ENCODE measurements at regions not wholly inside any gene's neighbourhood (a gene's known extent, or its start where the extent isn't known, plus 50 kb on each side); places are given as distances from the start of the nearest gene placed in this dataset.
"Not testable (repeated sequence)": the region's sequence is repeated elsewhere in the genome, so short reads cannot be mapped to it uniquely, and the experiment has no call there.

DNA sequence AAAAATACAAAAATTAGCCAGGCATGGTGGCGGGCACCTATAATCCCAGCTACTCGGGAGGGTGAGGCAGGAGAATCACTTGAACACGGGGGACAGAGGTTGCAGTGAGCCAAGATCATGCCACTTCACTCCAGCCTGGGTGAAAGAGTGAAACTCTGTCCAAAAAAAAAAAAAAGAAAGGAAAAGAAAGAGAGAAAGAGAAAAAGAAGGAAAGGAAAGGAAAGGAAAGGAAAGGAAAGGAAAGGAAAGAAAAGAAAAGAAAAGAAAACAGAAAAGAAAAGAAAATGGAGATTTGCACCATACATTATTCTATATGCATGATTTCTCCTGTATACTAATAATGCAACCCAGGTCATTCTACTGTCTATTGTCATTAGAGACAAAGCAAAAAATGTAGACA is 421.5 kb downstream of the PCDH19 start:
- FAIRE-seq; H3K9me3 ChIP-seq; H3K4me3 ChIP-seq; H3K27ac ChIP-seq; POLR2A ChIA-PET; CTCF ChIA-PET; ATAC-seq; DNase-seq (ENCODE audit: low read depth in 1 of 2, low spot score in 1 of 2); H3K4me2 ChIP-seq; H3K4me1 ChIP-seq: not testable (repeated sequence)
- WGBS (ENCODE audit: missing lambda C conversion rate): 0% methylated on average over 3 of the region's 3 CpGs

DNA sequence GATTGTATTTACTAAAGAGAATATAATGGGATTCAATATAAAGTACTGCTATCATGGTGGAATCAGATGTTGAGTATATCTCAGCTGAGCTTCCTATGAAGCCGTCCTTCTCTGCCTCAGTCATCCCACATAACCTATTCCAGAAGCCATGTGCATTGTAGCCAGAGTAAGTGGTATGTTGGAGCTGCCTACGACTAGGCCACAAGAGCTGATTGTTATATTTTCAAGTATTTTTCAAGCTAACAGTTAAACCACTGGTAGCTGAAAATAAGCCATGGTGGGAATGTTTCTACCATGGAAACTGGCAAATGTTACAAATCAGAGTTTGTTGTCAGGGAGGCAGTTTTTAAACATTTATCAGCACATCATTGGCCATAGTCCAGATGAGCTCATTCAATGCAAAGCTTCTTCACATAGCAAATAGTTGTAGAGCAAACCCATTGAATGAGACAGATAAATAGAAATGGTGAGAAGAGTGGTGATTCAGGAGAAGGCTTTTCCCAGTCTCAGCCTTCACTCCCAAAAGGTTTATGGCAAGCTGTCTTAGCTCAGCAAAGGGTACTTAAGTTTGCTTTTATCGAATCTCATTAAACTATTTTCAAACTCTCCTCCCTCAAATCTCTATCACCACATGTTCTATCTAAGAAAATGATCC is 436.4 kb downstream of the PCDH19 start:
- ATAC-seq (no peak), FAIRE-seq (no peak), DNase-seq (ENCODE audit: low read depth in 1 of 2, low spot score in 1 of 2) (no peak)
- H3K4me2 ChIP-seq: no peak overlapping the region
- CTCF ChIA-PET: no interaction called here
- WGBS (ENCODE audit: missing lambda C conversion rate): 1% methylated on average over 3 of the region's 3 CpGs
- TF ChIP-seq CHD2 (IDR thresholded peaks at IDR 0.05; ENCODE audit: low read length, partially characterized antibody): no peak
- TF ChIP-seq ZSCAN20 (CRISPR knock-in tag; IDR thresholded peaks at IDR 0.05): no peak
- no peak for TF ChIP-seq JUNB (IDR thresholded peaks at IDR 0.05)
- no peak for TF ChIP-seq HOXA7 (CRISPR knock-in tag; IDR thresholded peaks at IDR 0.05)
- TF ChIP-seq RNF2 (IDR thresholded peaks at IDR 0.05; ENCODE audit: borderline replicate concordance, low read depth): no peak
- TF ChIP-seq RFX5 (IDR thresholded peaks at IDR 0.05): no peak
- no peak for TF ChIP-seq PHF8 (IDR thresholded peaks at IDR 0.05; ENCODE audit: borderline replicate concordance, low read depth)
- no peak for TF ChIP-seq HEYL (CRISPR knock-in tag; IDR thresholded peaks at IDR 0.05)
- no peak for TF ChIP-seq CHD4 (IDR thresholded peaks at IDR 0.05; ENCODE audit: borderline replicate concordance)
- TF ChIP-seq RARB (CRISPR knock-in tag; IDR thresholded peaks at IDR 0.05): no peak
- no peak for TF ChIP-seq ZFP36 (IDR thresholded peaks at IDR 0.05; ENCODE audit: borderline replicate concordance, partially characterized antibody)
- no peak for TF ChIP-seq CBX2 (IDR thresholded peaks at IDR 0.05; ENCODE audit: borderline replicate concordance, low read depth)
- TF ChIP-seq, protein P1, sequence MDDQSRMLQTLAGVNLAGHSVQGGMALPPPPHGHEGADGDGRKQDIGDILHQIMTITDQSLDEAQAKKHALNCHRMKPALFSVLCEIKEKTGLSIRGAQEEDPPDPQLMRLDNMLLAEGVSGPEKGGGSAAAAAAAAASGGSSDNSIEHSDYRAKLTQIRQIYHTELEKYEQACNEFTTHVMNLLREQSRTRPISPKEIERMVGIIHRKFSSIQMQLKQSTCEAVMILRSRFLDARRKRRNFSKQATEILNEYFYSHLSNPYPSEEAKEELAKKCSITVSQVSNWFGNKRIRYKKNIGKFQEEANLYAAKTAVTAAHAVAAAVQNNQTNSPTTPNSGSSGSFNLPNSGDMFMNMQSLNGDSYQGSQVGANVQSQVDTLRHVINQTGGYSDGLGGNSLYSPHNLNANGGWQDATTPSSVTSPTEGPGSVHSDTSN (IDR thresholded peaks at IDR 0.05): no peak
- TF ChIP-seq EHMT2 (IDR thresholded peaks at IDR 0.05; ENCODE audit: low read depth): no peak
- TF ChIP-seq POLR2AphosphoS2 (conservative IDR thresholded peaks at IDR 0.05; ENCODE audit: low read length): no peak
- no peak for TF ChIP-seq ELK1 (IDR thresholded peaks at IDR 0.05; ENCODE audit: low read depth, low read length)
- no peak for TF ChIP-seq POLR2A (IDR thresholded peaks at IDR 0.05; ENCODE audit: low read length)
- TF ChIP-seq, protein P2, sequence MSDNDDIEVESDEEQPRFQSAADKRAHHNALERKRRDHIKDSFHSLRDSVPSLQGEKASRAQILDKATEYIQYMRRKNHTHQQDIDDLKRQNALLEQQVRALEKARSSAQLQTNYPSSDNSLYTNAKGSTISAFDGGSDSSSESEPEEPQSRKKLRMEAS (IDR thresholded peaks at IDR 0.05): no peak
- no peaks in the 10 kb centered on the region for H3K9me3 ChIP-seq
- H3K27ac ChIP-seq: no peak overlapping the region
- POLR2A ChIA-PET: no interaction called here
- no peak overlapping the region for H3K4me3 ChIP-seq
- no peaks in the 10 kb centered on the region for H3K4me1 ChIP-seq

- Histone ChIP-seq H3K4me1 (no peaks in the 10 kb centered on the region), H3K27ac (no peak overlapping the region), H3K4me2 (no peak overlapping the region), H3K9me3 (no peaks in the 10 kb centered on the region), H3K4me3 (no peak overlapping the region)
- ChIA-PET POLR2A (no interaction called here), CTCF (no interaction called here)
- TF ChIP-seq PHF8 (IDR thresholded peaks at IDR 0.05; ENCODE audit: borderline replicate concordance, low read depth): no peak
- no peak for TF ChIP-seq RAD21 (conservative IDR thresholded peaks at IDR 0.05 in 1 of 2, IDR thresholded peaks at IDR 0.05 in 1 of 2)
- TF ChIP-seq NPAS2 (CRISPR knock-in tag; IDR thresholded peaks at IDR 0.05; ENCODE audit: borderline replicate concordance): no peak
- TF ChIP-seq HES2 (IDR thresholded peaks at IDR 0.05): no peak
- TF ChIP-seq CEBPB (IDR thresholded peaks at IDR 0.05): no peak
- TF ChIP-seq JUNB (IDR thresholded peaks at IDR 0.05): no peak
- TF ChIP-seq HEYL (CRISPR knock-in tag; IDR thresholded peaks at IDR 0.05): no peak
- no peak for TF ChIP-seq POLR2AphosphoS2 (conservative IDR thresholded peaks at IDR 0.05; ENCODE audit: low read length)
- no peak for ATAC-seq
- no peak for DNase-seq (ENCODE audit: low read depth in 1 of 2, low spot score in 1 of 2)
- FAIRE-seq: no peak
- 57% methylated on average over 15 of the region's 15 CpGs for WGBS (ENCODE audit: missing lambda C conversion rate)
Measured at GRCh38 chrX:99939883-99940232, 470.2 kb downstream of the PCDH19 start.

DNA sequence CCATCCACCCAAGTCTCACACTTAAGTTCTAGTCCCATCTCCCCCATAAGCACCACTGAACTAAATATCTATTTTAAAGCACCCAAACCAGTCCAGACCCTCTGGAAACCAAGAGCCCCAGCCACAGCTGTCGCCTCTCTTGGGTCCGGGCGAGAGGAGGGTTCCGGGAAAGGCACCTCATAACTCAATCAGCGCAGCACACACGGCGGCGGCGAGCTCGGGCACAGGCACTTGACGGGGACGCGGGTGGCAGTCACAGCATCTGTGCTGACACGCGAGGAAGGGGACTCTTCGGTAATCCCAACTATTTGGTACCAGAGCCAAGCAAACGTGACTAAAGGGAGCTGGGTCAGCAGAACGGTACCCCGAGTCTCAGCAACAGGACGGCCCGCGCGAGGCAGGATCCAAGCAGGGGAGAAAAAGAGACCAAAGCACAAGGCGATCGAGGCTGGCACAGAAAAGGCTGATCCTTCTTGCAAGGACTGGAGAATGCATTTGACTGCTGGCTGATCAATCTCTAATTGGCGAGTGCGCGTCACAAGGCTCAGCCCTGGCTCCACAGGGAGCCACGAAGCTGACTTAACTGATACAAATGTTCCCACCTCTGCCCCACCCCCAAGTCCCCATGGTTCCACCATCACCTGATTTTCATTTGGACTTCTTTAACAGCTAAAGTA is 470.7 kb downstream of the PCDH19 start:
- DNase-seq (ENCODE audit: low read depth in 1 of 2, low spot score in 1 of 2); FAIRE-seq; CTCF ChIA-PET; H3K9me3 ChIP-seq; H3K27ac ChIP-seq; H3K4me1 ChIP-seq; H3K4me3 ChIP-seq; H3K4me2 ChIP-seq; POLR2A ChIA-PET; ATAC-seq: not testable (repeated sequence)
- WGBS (ENCODE audit: missing lambda C conversion rate): 32% methylated on average over 14 of the region's 29 CpGs

All from A549 (cell line).